GM19193 (cell line): ENCODE measurements at regions not wholly inside any gene's neighbourhood (a gene's known extent, or its start where the extent isn't known, plus 50 kb on each side); places are given as distances from the start of the nearest gene placed in this dataset.

Experiments used
- POLR2A ChIP-seq: IDR thresholded peaks from 4 replicates; pipeline ENCODE4 v1.6.1; 2011; ENCODE audit not compliant: insufficient read depth, insufficient read length; ENCODE audit errors: extremely low read depth

DNA sequence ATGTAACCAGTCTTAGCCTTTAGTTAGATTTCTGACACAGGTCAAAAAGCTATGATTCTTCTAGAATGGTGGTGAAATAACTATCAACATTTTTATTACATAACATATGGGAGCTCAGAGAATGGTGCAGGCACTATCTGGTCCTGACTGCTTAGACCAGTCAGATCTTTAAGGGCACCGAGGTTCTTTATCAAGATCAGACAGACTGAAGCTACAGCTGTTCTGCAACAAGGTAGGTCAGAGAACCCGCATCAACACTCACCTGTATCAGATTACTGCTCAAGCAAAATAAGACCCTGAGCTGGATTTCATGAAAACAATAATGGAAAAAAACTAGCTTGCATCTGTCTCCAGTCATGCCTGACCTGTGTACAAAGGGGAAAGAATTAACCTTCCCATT is 160.4 kb downstream of the KCNJ2 start:
- no peak for TF ChIP-seq POLR2A

GRCh38 chr17:70332356-70333210 is 163.3 kb downstream of the KCNJ2 start:
- no peak for TF ChIP-seq POLR2A

DNA sequence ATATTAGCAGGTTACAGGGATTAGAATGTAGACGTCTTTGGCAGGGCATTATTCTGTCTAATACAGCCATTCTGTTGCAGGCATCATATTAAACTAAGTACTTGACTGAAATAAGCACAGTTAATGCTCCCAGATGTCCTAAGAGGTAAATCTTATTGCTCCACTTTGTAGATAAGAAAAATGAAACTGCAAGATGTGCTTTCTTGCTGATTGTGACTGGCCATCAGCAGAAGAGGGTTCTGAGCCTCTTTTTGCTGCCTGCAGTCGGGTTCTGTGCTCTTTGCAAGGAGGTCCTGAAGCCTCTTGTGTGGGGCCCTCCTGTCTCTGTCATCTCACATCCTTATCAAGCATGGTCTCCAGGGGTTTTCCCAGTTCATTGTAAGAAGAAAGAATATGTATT is 167.1 kb downstream of the KCNJ2 start:
- no peak for TF ChIP-seq POLR2A

- TF ChIP-seq POLR2A = no peak
These were observed 169.6 kb downstream of the KCNJ2 start for GRCh38 chr17:70338946-70339354.

- TF ChIP-seq POLR2A = no peak
These were observed 173.8 kb downstream of the KCNJ2 start for GRCh38 chr17:70343114-70343513.

DNA sequence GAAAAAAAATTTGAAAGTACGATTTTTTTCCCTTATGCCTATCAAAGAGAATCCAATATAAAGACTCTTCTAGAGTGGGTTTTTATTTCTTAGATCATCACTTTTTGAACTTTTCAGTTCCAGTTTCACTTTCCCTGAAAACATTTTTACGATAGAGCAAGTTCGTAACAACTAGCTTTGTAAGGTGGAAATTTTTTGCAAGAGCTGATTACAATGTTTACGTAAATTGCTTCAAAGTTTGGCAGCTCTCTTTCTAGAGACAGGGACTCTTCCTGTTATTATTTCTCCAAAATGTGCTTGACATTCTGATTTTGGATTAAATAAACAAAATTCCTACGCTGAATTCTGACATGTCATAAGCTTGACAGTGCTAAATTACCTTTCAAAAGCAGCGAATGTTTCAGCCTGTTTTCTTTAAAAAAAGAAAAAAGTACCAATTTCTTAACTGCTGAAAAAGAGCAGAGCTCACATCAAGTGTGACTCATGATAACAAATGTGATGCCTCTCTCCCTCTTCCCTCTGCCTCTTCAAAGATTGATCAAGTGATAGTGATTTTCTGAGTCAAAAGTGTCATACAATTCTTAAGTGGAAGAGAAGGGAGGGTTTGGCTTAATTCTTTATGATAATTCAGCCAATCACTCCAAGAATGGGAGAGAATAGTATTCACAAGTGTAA is 175.2 kb downstream of the KCNJ2 start:
- no peak for TF ChIP-seq POLR2A

DNA sequence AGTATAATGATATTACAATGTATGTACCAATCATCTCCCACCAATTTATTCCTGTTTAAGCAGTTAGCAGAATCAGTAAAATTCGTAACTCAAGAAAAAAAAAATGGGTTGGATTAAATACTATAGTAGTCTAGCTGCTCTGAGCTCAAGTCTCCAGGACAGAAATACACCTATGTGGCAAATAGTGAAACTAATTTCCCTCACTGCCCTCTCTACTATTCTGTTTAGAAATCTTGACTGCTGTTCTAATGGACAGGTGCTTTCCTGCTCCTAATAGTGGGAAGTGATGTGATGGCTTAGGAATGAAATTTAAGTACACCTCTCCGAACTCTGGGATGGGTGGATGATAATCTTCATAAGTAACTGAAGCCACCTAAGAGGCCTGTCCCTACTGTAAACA is 175.7 kb downstream of the KCNJ2 start:
- no peak for TF ChIP-seq POLR2A

DNA sequence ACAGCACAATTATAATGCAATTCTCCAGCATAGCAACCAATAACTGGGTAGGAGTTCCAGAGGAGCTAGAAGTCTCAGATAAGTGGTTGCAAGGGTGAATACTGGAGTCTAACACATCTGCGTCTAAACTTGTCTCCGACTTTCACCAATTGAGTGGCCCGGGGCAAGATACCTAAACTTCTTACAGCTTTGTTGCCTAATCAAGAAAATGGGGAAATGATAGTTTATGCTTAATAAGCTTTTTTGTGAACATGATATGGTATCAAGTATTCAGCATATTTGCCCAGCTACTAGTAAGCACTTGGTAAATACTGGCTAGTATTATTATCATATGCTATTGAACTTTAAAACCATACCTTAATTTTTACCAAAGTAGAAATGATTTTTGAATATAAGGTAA is 183.5 kb downstream of the KCNJ2 start:
- no peak for TF ChIP-seq POLR2A

DNA sequence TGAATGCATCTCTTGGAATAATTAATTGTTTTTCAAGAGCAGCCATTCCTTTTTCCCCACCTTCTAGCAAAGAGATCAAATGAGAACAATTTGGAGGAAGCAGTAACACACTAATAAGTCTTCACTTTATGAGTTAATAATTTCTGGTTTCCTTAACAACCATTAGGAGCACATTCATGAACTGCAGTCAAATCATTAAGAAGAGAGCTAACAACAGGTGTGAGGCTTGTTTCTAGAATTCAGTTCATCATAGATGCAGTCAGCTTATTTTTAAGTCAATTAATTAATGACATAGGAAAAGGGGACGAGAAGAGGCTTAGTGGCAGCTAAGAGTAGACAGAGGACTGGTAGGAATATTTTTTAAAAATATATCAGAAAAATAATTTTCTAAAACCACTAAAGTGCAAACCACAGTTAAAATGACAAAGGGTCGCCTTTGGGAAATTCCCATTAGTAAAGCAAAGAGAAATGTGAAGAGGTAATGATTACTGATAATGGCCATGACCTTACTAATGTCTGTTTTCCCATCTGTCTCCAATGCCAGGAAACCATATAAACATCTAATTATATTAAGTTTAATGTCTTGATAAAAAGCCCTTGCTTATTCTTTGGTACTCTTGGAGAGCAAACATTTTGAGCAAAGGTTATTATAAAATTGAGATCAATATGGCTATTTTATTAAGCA is 184.2 kb downstream of the KCNJ2 start:
- TF ChIP-seq POLR2A = no peak

GRCh38 chr17:70355185-70355584 is 185.9 kb downstream of the KCNJ2 start:
- TF ChIP-seq POLR2A = no peak

GRCh38 chr17:70357190-70357589 is 187.9 kb downstream of the KCNJ2 start:
- no peak for TF ChIP-seq POLR2A

- TF ChIP-seq POLR2A = no peak
These were observed 195.8 kb downstream of the KCNJ2 start for GRCh38 chr17:70365091-70365583.

GRCh38 chr17:70366386-70366785 is 197.1 kb downstream of the KCNJ2 start:
- no peak for TF ChIP-seq POLR2A

DNA sequence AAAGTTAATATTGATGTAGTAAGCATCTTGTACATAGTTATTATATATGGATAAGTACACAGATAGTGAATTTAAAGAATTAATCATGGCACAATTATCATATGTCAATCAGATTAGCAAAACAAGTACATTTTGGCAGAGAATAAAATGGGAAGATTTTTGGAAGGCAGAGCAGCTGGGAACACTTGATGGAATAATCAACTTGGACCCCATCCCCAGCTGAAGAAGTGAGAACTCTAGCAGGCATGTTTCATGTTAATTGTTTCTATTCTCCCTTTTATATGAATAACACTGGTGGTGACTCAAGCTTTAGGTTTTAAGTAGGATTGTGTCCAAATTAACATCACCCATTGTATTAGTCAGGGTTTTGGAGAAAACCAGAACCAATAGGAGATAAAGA is 198.7 kb downstream of the KCNJ2 start:
- TF ChIP-seq POLR2A = no peak

- TF ChIP-seq POLR2A = no peak
These were observed 200.1 kb downstream of the KCNJ2 start for GRCh38 chr17:70369391-70369790.
